Astrocyte of the cerebellum (primary cell): ENCODE measurements at regions not wholly inside any gene's neighbourhood (a gene's known extent, or its start where the extent isn't known, plus 50 kb on each side); places are given as distances from the start of the nearest gene placed in this dataset.

Experiments used
- DNase-seq: peaks from one replicate; pipeline ENCODE4 v3.0.0-alpha.2; 2011; ENCODE audit warnings: low read depth
- H3K4me3 ChIP-seq: 2 replicates; pipeline ENCODE4 v1.5.1; 2011; ENCODE audit warnings: mild to moderate bottlenecking, low read depth, low read length, moderate library complexity
- in situ Hi-C: cut with HindIII; loops from 2 replicates; pipeline ENCODE4 v1.10.0; 2017; ENCODE audit warnings: low sequenced_read_pairs
- TF ChIP-seq, protein P1 (sequence below): IDR thresholded peaks from 2 replicates; pipeline ENCODE4 v1.5.1; 2012; ENCODE audit warnings: low read length, low read depth, moderate library complexity, mild to moderate bottlenecking; ENCODE audit errors: missing control alignments

- in situ Hi-C loops: loop anchor here (10.0 kb wide), 2 partner anchors 161 to 551 kb away; no protein-coding TSS in a partner anchor
- H3K4me3 ChIP-seq: no peak overlapping the region
- TF ChIP-seq, protein P1, sequence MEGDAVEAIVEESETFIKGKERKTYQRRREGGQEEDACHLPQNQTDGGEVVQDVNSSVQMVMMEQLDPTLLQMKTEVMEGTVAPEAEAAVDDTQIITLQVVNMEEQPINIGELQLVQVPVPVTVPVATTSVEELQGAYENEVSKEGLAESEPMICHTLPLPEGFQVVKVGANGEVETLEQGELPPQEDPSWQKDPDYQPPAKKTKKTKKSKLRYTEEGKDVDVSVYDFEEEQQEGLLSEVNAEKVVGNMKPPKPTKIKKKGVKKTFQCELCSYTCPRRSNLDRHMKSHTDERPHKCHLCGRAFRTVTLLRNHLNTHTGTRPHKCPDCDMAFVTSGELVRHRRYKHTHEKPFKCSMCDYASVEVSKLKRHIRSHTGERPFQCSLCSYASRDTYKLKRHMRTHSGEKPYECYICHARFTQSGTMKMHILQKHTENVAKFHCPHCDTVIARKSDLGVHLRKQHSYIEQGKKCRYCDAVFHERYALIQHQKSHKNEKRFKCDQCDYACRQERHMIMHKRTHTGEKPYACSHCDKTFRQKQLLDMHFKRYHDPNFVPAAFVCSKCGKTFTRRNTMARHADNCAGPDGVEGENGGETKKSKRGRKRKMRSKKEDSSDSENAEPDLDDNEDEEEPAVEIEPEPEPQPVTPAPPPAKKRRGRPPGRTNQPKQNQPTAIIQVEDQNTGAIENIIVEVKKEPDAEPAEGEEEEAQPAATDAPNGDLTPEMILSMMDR: peak; percentile 87
- DNase-seq: no peak
Observed at GRCh38 chr1:221435504-221435904, 306.4 kb downstream of the DUSP10 start.

- no peak for DNase-seq
- in situ Hi-C loops: loop anchor here (10.0 kb wide), 2 partner anchors 162 to 552 kb away; no protein-coding TSS in a partner anchor
- H3K4me3 ChIP-seq: no peak overlapping the region
- TF ChIP-seq, protein P1: no peak
Observed at GRCh38 chr1:221437171-221437570, 304.7 kb downstream of the DUSP10 start.

GRCh38 chr1:221437926-221438325 lies 304.0 kb downstream of the DUSP10 start:
- TF ChIP-seq, protein P1: no peak
- DNase-seq: no peak
- no peak overlapping the region for H3K4me3 ChIP-seq
- in situ Hi-C loops: loop anchor here (10.0 kb wide), 2 partner anchors 163 to 553 kb away; no protein-coding TSS in a partner anchor

GRCh38 chr1:221439008-221439746 lies 302.7 kb downstream of the DUSP10 start:
- H3K4me3 ChIP-seq: no peak overlapping the region

DNA sequence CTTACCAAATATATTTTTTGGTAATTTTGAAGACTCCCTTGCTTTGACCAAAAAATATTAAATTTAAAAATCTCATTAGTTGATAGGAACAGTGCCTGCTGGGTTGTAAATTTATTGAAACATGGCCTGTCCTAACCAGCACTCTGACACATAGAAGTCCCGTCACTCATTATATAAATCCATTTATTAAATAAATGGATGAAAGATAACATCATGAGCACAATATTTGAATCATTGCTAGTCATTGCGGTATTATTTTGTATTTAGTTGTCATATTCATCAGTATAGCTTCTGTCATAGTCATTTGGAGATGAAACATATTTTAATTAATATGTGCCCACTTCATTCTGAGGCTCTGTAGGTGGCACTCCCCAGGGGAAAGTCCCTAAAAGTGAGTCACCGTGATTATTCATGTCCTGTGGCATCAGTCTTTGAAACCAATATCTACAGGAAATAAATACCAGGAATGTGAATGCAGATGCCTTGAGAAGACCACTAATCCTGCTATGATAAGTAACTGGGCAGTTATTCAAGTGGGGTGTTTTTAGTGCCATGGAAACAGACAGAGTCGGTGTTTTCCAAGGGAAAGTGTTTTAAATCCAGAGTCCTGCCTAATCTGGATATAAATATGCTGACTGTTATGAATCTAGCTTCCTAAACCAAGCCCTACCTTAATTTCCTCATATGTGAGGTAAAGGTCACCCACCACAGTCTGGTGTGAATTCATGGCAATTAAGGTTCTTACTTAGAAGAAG lies 302.0 kb downstream of the DUSP10 start:
- TF ChIP-seq, protein P1: no peak
- in situ Hi-C loops: loop anchor here (10.0 kb wide), 2 partner anchors 165 to 555 kb away; no protein-coding TSS in a partner anchor
- peak; percentile 94 for DNase-seq
- no peak overlapping the region for H3K4me3 ChIP-seq

More at GRCh38 chr1:221439008-221439746, 302.7 kb downstream of the DUSP10 start:
- DNase-seq: no peak
- TF ChIP-seq, protein P1: no peak
- in situ Hi-C loops: loop anchor here (10.0 kb wide), 2 partner anchors 164 to 554 kb away; no protein-coding TSS in a partner anchor

DNA sequence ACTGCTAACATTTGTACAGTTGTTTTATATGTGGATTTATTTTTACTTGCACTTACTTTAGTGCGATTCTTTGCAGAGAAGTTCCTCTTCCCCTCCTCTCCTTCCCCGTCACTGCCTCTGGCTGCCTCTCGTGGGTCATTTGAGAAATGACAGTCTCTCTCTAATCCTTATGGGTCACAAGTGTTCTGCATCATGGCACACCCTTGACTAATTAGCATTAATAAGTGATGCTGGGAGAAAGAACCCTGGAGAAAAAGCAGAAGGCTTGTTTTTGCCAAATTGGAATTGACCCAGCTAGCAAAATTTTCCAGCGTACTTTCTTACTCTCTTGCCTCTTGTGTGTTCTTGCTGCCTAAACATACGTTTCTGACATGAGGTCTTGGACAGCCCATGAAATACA lies 301.2 kb downstream of the DUSP10 start:
- no peak overlapping the region for H3K4me3 ChIP-seq
- no peak for DNase-seq
- TF ChIP-seq, protein P1: no peak
- in situ Hi-C loops: no loop called here
